ENCODE measurements at regions not wholly inside any gene's neighbourhood (a gene's known extent, or its start where the extent isn't known, plus 50 kb on each side); places are given as distances from the start of the nearest gene placed in this dataset.

DNA sequence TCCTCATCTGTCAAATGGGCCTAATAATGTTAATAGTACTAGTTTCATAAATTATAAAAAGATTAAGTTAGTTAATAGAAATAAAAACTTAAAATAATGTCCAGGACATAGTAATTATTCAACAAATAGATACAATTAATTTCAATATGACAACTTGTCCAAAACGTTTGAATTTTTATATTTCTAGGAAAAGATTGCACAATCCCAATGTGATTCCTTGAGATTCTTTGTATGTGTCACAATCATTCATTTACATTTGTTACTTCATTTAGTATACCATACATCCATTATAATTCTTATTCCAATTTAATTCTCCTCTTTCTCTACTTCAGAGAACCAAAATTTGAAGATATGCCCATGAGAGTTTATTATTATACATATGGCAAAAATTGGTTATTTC is 554.2 kb downstream of the GABRG1 start:
- TF ChIP-seq EZH2 (IDR thresholded peaks at IDR 0.05) = no peak
- no peak for TF ChIP-seq POLR2AphosphoS5 (IDR thresholded peaks at IDR 0.05; ENCODE audit: borderline replicate concordance, low read depth, low read length)
